Transverse colon (tissue), 4 donors: ENCODE measurements at regions not wholly inside any gene's neighbourhood (a gene's known extent, or its start where the extent isn't known, plus 50 kb on each side); places are given as distances from the start of the nearest gene placed in this dataset.

Experiments
- POLR2A ChIP-seq: fragments of 450-650 bp; IDR thresholded peaks from one replicate; pipeline ENCODE4 v1.6.1; 2016; ENCODE audit warnings: antibody characterized with exemption, mild to moderate bottlenecking, moderate library complexity
- POLR2AphosphoS5 ChIP-seq, 3 donors: sonication (generic); formaldehyde crosslinking; IDR thresholded peaks; one replicate each; pipeline ENCODE4 v1.6.1; 2016; ENCODE audit warnings: antibody characterized with exemption in 3 of 3
- TF ChIP-seq, protein P1 (sequence below), 5 experiments: fragments of 200-600 bp in 3 of 5; fragments of 450-650 bp in 2 of 5; sonication (generic) in 3 of 5; IDR thresholded peaks; 1 replicate in 2 of 5; 2 replicates in 3 of 5; pipeline ENCODE4 v1.5.1; 2016 to 2017; ENCODE audit warnings: antibody characterized with exemption in 5 of 5, inconsistent platforms in 3 of 5, mild to moderate bottlenecking in 2 of 5, moderate library complexity in 1 of 5

DNA sequence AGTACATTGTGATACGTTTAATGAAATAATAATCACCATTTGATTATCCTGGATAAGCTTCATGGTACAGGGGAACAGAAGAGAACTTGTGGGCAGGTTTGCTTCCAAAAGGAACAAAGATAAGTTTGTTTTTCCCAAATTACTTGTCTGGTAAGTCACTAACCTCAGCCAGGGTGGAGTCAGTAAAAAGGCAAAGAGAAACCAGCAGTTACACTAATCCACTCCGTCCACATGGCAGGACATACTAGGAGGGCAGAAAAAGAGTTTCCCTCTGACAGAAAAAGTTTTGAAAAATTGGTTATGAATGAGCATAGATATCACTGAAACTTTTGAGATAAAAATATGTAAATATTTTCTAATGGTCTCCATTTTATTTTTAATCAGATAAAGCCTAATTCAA is 285.9 kb downstream of the IL15 start:
- TF ChIP-seq, protein P1, sequence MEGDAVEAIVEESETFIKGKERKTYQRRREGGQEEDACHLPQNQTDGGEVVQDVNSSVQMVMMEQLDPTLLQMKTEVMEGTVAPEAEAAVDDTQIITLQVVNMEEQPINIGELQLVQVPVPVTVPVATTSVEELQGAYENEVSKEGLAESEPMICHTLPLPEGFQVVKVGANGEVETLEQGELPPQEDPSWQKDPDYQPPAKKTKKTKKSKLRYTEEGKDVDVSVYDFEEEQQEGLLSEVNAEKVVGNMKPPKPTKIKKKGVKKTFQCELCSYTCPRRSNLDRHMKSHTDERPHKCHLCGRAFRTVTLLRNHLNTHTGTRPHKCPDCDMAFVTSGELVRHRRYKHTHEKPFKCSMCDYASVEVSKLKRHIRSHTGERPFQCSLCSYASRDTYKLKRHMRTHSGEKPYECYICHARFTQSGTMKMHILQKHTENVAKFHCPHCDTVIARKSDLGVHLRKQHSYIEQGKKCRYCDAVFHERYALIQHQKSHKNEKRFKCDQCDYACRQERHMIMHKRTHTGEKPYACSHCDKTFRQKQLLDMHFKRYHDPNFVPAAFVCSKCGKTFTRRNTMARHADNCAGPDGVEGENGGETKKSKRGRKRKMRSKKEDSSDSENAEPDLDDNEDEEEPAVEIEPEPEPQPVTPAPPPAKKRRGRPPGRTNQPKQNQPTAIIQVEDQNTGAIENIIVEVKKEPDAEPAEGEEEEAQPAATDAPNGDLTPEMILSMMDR (IDR thresholded peaks at IDR 0.05), result no peak
- TF ChIP-seq POLR2AphosphoS5 (IDR thresholded peaks at IDR 0.05), result no peak
- no peak for TF ChIP-seq POLR2A
